Esophagus muscularis mucosa (tissue), 4 donors: ENCODE measurements at regions not wholly inside any gene's neighbourhood (a gene's known extent, or its start where the extent isn't known, plus 50 kb on each side); places are given as distances from the start of the nearest gene placed in this dataset.

Experiments
- DNase-seq: peaks from one replicate; pipeline ENCODE4 v3.0.0-alpha.2; 2017; ENCODE audit errors: extremely low spot score
- H3K27ac ChIP-seq, 4 donors: fragments of 200-600 bp; sonication (generic); replicated peaks in 1 of 4; 1 replicate in 3 of 4; 2 replicates in 1 of 4; pipeline ENCODE4 v1.5.1; 2016 to 2019; ENCODE audit warnings: mild to moderate bottlenecking in 1 of 4
- H3K27me3 ChIP-seq, 4 donors: fragments of 200-600 bp; sonication (generic); one replicate each; pipeline versions ENCODE4 v1.5.1 to v1.6.0; 2016 to 2019
- H3K36me3 ChIP-seq, 4 donors: fragments of 200-600 bp; sonication (generic); one replicate each; pipeline ENCODE4 v1.5.1; 2016 to 2019
- H3K4me1 ChIP-seq, 4 donors: fragments of 200-600 bp; sonication (generic); one replicate each; pipeline ENCODE4 v1.5.1; 2016 to 2019
- H3K4me3 ChIP-seq, 4 donors: fragments of 200-600 bp; sonication (generic); 1 replicate in 2 of 4; 2 replicates in 2 of 4; pipeline ENCODE4 v1.5.1; 2016 to 2019; ENCODE audit warnings: mild to moderate bottlenecking in 4 of 4, moderate library complexity in 1 of 4
- H3K9me3 ChIP-seq, 4 donors: fragments of 200-600 bp; sonication (generic); 1 replicate in 3 of 4; 2 replicates in 1 of 4; pipeline ENCODE4 v1.5.1; 2016 to 2019
- CTCF ChIP-seq, 3 experiments: fragments of 200-600 bp in 2 of 3; fragments of 450-650 bp in 1 of 3; sonication (generic) in 2 of 3; IDR thresholded peaks; one replicate each; pipeline ENCODE4 v1.5.1; 2017 to 2019; ENCODE audit warnings: antibody characterized with exemption in 3 of 3, mild to moderate bottlenecking in 2 of 3, moderate library complexity in 1 of 3
- EP300 ChIP-seq: sonication (generic); formaldehyde crosslinking; IDR thresholded peaks from one replicate; pipeline ENCODE4 v1.6.1; 2017; ENCODE audit warnings: antibody characterized with exemption
- POLR2A ChIP-seq: fragments of 450-650 bp; IDR thresholded peaks from one replicate; pipeline ENCODE4 v1.6.1; 2017; ENCODE audit warnings: antibody characterized with exemption, moderate library complexity, mild to moderate bottlenecking, low read depth
- POLR2AphosphoS5 ChIP-seq, 2 donors: sonication (generic); formaldehyde crosslinking; IDR thresholded peaks; one replicate each; pipeline ENCODE4 v1.6.1; 2017; ENCODE audit warnings: antibody characterized with exemption in 2 of 2
- WGBS: methylation state at CpG from one replicate; pipeline ENCODE4 v1.1.5; 2018; 5-methylcytosine and 5-hydroxymethylcytosine counted together
- intact Hi-C: fragments of 100-400 bp; cut with DNase I; formaldehyde crosslinking; loops from one replicate; pipeline ENCODE4 v1.15.1; 2023

- H3K36me3 ChIP-seq: no peaks in the 10 kb centered on the region
- no peak for TF ChIP-seq POLR2A
- no peak for TF ChIP-seq CTCF (IDR thresholded peaks at IDR 0.05)
- TF ChIP-seq EP300: no peak
- no peak for TF ChIP-seq POLR2AphosphoS5 (IDR thresholded peaks at IDR 0.05)
- WGBS: 86% methylated on average over 1 of the region's 1 CpG
- no peaks in the 10 kb centered on the region for H3K27me3 ChIP-seq
- no peak overlapping the region for H3K4me3 ChIP-seq
- H3K4me1 ChIP-seq: no peaks in the 10 kb centered on the region
- intact Hi-C loops: no loop called here
- H3K27ac ChIP-seq: no peak overlapping the region
- DNase-seq: no peak
- no peaks in the 10 kb centered on the region for H3K9me3 ChIP-seq
Measured at GRCh38 chr3:31384117-31384516, 148.6 kb upstream of the STT3B start.

GRCh38 chr3:31389939-31390338, 142.8 kb upstream of the STT3B start:
- no peak for DNase-seq
- TF ChIP-seq EP300: no peak
- TF ChIP-seq POLR2AphosphoS5 (IDR thresholded peaks at IDR 0.05): no peak
- TF ChIP-seq POLR2A: no peak
- TF ChIP-seq CTCF (IDR thresholded peaks at IDR 0.05): no peak
- H3K9me3 ChIP-seq: no peaks in the 10 kb centered on the region
- intact Hi-C loops: no loop called here
- no peaks in the 10 kb centered on the region for H3K36me3 ChIP-seq
- WGBS: 67% methylated on average over 1 of the region's 1 CpG
- no peaks in the 10 kb centered on the region for H3K27me3 ChIP-seq
- H3K4me1 ChIP-seq: no peaks in the 10 kb centered on the region
- no peak overlapping the region for H3K4me3 ChIP-seq
- no peak overlapping the region for H3K27ac ChIP-seq

- WGBS: 83% methylated on average over 2 of the region's 2 CpGs
- TF ChIP-seq POLR2A: no peak
- TF ChIP-seq POLR2AphosphoS5 (IDR thresholded peaks at IDR 0.05): no peak
- no peak for TF ChIP-seq EP300
- TF ChIP-seq CTCF (IDR thresholded peaks at IDR 0.05): no peak
- no peaks in the 10 kb centered on the region for H3K9me3 ChIP-seq
- no peak overlapping the region for H3K27ac ChIP-seq
- no peaks in the 10 kb centered on the region for H3K36me3 ChIP-seq
- H3K27me3 ChIP-seq: no peaks in the 10 kb centered on the region
- no peaks in the 10 kb centered on the region for H3K4me1 ChIP-seq
- intact Hi-C loops: no loop called here
- no peak for DNase-seq
- H3K4me3 ChIP-seq: no peak overlapping the region
Measured at GRCh38 chr3:31390466-31390865, 142.3 kb upstream of the STT3B start.

GRCh38 chr3:31391150-31391549, 141.6 kb upstream of the STT3B start:
- intact Hi-C loops: no loop called here
- WGBS: 45% methylated on average over 3 of the region's 3 CpGs
- no peak for DNase-seq
- no peak overlapping the region for H3K4me3 ChIP-seq
- H3K4me1 ChIP-seq: no peaks in the 10 kb centered on the region
- TF ChIP-seq POLR2A (no peak), EP300 (no peak), POLR2AphosphoS5 (IDR thresholded peaks at IDR 0.05) (no peak), CTCF (IDR thresholded peaks at IDR 0.05) (no peak)
- no peaks in the 10 kb centered on the region for H3K27me3 ChIP-seq
- no peaks in the 10 kb centered on the region for H3K36me3 ChIP-seq
- no peak overlapping the region for H3K27ac ChIP-seq
- H3K9me3 ChIP-seq: no peaks in the 10 kb centered on the region

- WGBS: 94% methylated on average over 2 of the region's 2 CpGs
- Histone ChIP-seq H3K4me1 (no peaks in the 10 kb centered on the region), H3K4me3 (no peak overlapping the region), H3K27me3 (no peaks in the 10 kb centered on the region), H3K27ac (no peak overlapping the region), H3K36me3 (no peaks in the 10 kb centered on the region), H3K9me3 (no peaks in the 10 kb centered on the region)
- DNase-seq: no peak
- TF ChIP-seq POLR2AphosphoS5 (IDR thresholded peaks at IDR 0.05) (no peak), CTCF (IDR thresholded peaks at IDR 0.05) (no peak), POLR2A (no peak), EP300 (no peak)
- intact Hi-C loops: no loop called here
Measured at GRCh38 chr3:31392568-31392967, 140.2 kb upstream of the STT3B start.
